NCI-H1092 (cell line): ENCODE measurements at regions not wholly inside any gene's neighbourhood (a gene's known extent, or its start where the extent isn't known, plus 50 kb on each side); places are given as distances from the start of the nearest gene placed in this dataset.
"Not testable (repeated sequence)": the region's sequence is repeated elsewhere in the genome, so short reads cannot be mapped to it uniquely, and the experiment has no call there.

ENCODE experiments used
- DNase-seq: peaks from one replicate; lab custom pipeline; 2025; lab: John Stamatoyannopoulos, UW

GRCh38 chr6:152811785-152812184 is 61.2 kb downstream of the VIP start:
- DNase-seq: no peak

- no peak for DNase-seq
These were observed 64.8 kb downstream of the VIP start for GRCh38 chr6:152815230-152815872.

- DNase-seq: no peak
These were observed 65.5 kb downstream of the VIP start for GRCh38 chr6:152816055-152816454.

GRCh38 chr6:152821525-152821924 is 70.9 kb downstream of the VIP start:
- no peak for DNase-seq

GRCh38 chr6:152824666-152825065 is 74.1 kb downstream of the VIP start:
- DNase-seq: no peak

GRCh38 chr6:152828431-152828830 is 77.8 kb downstream of the VIP start:
- DNase-seq: no peak

- not testable (repeated sequence) for DNase-seq
These were observed 83.8 kb downstream of the VIP start for GRCh38 chr6:152834366-152834765.

GRCh38 chr6:152836523-152836922 is 85.9 kb downstream of the VIP start:
- DNase-seq: no peak

GRCh38 chr6:152845421-152845820 is 94.8 kb downstream of the VIP start:
- DNase-seq: no peak

- DNase-seq: no peak
These were observed 96.2 kb downstream of the VIP start for GRCh38 chr6:152846825-152847224.

GRCh38 chr6:152848919-152849318 is 98.3 kb downstream of the VIP start:
- no peak for DNase-seq

- no peak for DNase-seq
These were observed 103.6 kb downstream of the VIP start for GRCh38 chr6:152854086-152854795.

- DNase-seq: no peak
These were observed 107.5 kb downstream of the VIP start for GRCh38 chr6:152858141-152858540.

- no peak for DNase-seq
These were observed 108.6 kb downstream of the VIP start for GRCh38 chr6:152859225-152859624.

GRCh38 chr6:152863618-152864326 is 113.2 kb downstream of the VIP start:
- DNase-seq: peak; percentile 51

GRCh38 chr6:152874267-152874666 is 108.6 kb downstream of the FBXO5 start:
- DNase-seq: no peak

- DNase-seq: peak; percentile 2
These were observed 107.8 kb downstream of the FBXO5 start for GRCh38 chr6:152874846-152875568.

- DNase-seq: no peak
These were observed 103.2 kb downstream of the FBXO5 start for GRCh38 chr6:152879681-152880080.

GRCh38 chr6:152893187-152893586 is 89.7 kb downstream of the FBXO5 start:
- no peak for DNase-seq

GRCh38 chr6:152896923-152897322 is 85.9 kb downstream of the FBXO5 start:
- DNase-seq: no peak

GRCh38 chr6:152897807-152898399 is 84.9 kb downstream of the FBXO5 start:
- peak; percentile 8 for DNase-seq

- no peak for DNase-seq
These were observed 78.2 kb downstream of the FBXO5 start for GRCh38 chr6:152904678-152905077.
